NB4 (cell line): ENCODE measurements at regions not wholly inside any gene's neighbourhood (a gene's known extent, or its start where the extent isn't known, plus 50 kb on each side); places are given as distances from the start of the nearest gene placed in this dataset.

ENCODE experiments used
- MYC ChIP-seq: IDR thresholded peaks from 2 replicates; pipeline ENCODE4 v1.6.1; 2011; ENCODE audit warnings: low read depth, low read length
- POLR2A ChIP-seq: IDR thresholded peaks from 2 replicates; pipeline ENCODE4 v1.6.1; 2011; ENCODE audit warnings: mild to moderate bottlenecking; ENCODE audit not compliant: insufficient read length; ENCODE audit errors: extremely low read depth
- TF ChIP-seq, protein P1 (sequence below): IDR thresholded peaks from one replicate; pipeline ENCODE4 v1.5.1; 2012; ENCODE audit warnings: low read depth, low read length
- TF ChIP-seq, protein P2 (sequence below): IDR thresholded peaks from 2 replicates; pipeline ENCODE4 v1.6.1; 2011; ENCODE audit warnings: low read depth, low read length

DNA sequence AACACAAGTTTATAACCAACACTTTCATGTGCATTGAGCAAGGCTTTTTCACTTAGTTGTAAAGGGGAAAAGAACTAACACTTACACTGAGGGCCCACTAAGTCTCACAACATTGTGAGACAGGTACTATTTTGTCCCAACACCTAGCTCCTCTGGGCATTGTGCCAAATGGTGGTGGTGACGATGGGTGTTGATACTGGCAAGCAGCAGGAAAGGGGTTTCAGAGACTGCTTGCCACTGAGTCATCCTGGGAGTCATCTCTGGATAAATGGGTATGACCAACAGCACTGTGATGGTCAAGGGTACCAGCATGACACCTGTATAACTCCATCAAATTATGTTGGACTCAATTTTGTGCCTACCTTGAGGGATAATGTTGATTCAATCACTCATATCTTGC lies 138.8 kb upstream of the ITGA6 start:
- TF ChIP-seq, protein P1, sequence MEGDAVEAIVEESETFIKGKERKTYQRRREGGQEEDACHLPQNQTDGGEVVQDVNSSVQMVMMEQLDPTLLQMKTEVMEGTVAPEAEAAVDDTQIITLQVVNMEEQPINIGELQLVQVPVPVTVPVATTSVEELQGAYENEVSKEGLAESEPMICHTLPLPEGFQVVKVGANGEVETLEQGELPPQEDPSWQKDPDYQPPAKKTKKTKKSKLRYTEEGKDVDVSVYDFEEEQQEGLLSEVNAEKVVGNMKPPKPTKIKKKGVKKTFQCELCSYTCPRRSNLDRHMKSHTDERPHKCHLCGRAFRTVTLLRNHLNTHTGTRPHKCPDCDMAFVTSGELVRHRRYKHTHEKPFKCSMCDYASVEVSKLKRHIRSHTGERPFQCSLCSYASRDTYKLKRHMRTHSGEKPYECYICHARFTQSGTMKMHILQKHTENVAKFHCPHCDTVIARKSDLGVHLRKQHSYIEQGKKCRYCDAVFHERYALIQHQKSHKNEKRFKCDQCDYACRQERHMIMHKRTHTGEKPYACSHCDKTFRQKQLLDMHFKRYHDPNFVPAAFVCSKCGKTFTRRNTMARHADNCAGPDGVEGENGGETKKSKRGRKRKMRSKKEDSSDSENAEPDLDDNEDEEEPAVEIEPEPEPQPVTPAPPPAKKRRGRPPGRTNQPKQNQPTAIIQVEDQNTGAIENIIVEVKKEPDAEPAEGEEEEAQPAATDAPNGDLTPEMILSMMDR, result no peak
- TF ChIP-seq POLR2A (no peak), MYC (no peak)
- TF ChIP-seq, protein P2, sequence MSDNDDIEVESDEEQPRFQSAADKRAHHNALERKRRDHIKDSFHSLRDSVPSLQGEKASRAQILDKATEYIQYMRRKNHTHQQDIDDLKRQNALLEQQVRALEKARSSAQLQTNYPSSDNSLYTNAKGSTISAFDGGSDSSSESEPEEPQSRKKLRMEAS, result no peak
